ENCODE measurements at regions not wholly inside any gene's neighbourhood (a gene's known extent, or its start where the extent isn't known, plus 50 kb on each side); places are given as distances from the start of the nearest gene placed in this dataset.

DNA sequence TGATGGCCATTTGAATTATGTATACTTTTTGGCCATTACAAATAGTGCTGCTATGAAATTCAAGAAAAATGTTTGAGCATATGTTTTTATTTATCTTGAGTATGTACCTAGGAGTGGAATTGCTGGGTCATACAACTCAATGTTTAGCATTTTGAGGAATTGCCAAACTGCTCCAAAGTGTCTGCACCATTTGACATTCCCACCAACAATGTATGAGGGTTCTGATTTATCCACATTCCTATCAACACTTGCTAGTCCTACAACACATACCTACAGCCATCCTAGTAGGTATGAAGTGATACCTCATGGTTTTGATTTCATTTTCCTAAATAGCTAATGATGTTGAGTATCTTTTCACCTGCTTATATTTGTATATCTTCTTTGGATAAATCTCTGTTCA is 165.5 kb downstream of the NOC3L start:
- H3K4me3 ChIP-seq (ENCODE audit: low read depth, low read length): no peak overlapping the region
- DNase-seq (ENCODE audit: low read depth): no peak
- TF ChIP-seq, protein P1, sequence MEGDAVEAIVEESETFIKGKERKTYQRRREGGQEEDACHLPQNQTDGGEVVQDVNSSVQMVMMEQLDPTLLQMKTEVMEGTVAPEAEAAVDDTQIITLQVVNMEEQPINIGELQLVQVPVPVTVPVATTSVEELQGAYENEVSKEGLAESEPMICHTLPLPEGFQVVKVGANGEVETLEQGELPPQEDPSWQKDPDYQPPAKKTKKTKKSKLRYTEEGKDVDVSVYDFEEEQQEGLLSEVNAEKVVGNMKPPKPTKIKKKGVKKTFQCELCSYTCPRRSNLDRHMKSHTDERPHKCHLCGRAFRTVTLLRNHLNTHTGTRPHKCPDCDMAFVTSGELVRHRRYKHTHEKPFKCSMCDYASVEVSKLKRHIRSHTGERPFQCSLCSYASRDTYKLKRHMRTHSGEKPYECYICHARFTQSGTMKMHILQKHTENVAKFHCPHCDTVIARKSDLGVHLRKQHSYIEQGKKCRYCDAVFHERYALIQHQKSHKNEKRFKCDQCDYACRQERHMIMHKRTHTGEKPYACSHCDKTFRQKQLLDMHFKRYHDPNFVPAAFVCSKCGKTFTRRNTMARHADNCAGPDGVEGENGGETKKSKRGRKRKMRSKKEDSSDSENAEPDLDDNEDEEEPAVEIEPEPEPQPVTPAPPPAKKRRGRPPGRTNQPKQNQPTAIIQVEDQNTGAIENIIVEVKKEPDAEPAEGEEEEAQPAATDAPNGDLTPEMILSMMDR (conservative IDR thresholded peaks at IDR 0.05; ENCODE audit: low read depth, low read length): no peak

DNA sequence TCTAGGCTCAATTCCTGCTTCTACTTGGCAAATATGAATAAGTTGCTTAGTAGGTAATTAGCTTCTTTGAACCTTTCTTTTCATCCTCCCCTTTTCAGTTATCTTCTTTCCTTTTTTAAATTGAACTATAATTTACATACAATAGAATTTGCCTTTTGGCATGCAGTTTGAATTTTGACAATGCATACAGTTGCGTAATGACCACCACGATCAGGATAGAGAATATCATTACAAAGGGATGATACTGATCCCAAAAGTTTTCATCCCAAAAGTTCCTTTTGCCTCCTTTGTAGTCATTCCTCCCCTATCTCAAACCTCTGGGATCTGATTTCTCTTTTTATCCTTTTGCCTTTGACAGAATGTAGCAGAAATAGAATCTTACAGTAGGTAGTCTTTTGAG is 164.4 kb downstream of the NOC3L start:
- no peak for DNase-seq (ENCODE audit: low read depth)
- TF ChIP-seq, protein P1 (conservative IDR thresholded peaks at IDR 0.05; ENCODE audit: low read depth, low read length): no peak
- no peak overlapping the region for H3K4me3 ChIP-seq (ENCODE audit: low read depth, low read length)

DNA sequence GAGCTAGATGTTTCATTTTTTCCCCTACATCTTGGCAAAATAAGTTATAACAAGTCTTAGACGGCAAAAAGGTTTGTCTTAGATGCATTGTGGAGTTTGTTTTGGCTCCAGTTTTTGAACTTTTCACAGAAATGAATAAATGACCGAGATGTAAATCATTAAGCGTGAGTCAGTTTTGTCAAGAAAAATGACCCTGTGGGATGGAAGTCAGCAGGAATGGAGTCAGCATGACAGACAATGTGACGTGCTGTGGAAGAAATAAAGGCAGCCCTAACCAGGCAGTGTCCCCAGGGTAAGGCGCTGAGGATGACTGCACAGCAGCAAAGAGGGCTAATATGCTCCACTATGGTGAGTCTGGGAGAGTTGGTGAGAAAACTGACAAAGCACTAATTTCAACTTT is 163.2 kb downstream of the NOC3L start:
- TF ChIP-seq, protein P1 (conservative IDR thresholded peaks at IDR 0.05; ENCODE audit: low read depth, low read length): no peak
- DNase-seq (ENCODE audit: low read depth): peak; percentile 16
- no peak overlapping the region for H3K4me3 ChIP-seq (ENCODE audit: low read depth, low read length)

DNA sequence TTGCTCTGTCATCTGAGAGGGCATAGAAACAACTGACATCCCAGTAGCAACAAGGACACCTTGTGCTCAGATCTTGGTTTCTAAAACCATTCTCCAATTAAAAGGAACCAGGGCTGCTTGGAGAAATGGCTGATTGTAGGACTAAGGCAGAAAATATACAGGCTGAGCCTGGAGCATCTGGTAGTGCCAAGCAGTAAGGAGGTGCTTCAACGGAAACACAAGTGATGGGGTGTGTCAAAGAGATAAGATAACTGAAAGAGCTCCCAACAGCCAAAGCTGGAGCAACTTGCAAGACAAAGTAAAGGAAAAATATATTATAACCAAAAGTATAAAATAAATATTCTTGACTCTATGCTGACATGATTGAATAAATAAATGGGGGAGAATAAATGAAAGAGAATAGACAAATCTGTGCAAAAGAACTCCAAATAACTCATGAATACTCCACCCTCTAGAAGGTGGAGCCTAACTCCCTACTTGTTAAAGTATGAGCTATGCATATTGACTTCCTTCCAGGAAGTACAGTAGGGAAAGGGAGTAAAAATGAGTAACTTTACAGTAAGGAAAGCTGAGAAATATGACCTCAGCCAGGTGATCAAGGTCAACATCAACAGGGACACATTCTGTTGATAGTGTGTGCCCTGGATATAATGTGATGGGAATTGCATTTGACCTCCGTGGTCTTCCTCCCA is 162.4 kb downstream of the NOC3L start:
- TF ChIP-seq, protein P1 (conservative IDR thresholded peaks at IDR 0.05; ENCODE audit: low read depth, low read length): no peak
- H3K4me3 ChIP-seq (ENCODE audit: low read depth, low read length): no peak overlapping the region
- no peak for DNase-seq (ENCODE audit: low read depth)

DNA sequence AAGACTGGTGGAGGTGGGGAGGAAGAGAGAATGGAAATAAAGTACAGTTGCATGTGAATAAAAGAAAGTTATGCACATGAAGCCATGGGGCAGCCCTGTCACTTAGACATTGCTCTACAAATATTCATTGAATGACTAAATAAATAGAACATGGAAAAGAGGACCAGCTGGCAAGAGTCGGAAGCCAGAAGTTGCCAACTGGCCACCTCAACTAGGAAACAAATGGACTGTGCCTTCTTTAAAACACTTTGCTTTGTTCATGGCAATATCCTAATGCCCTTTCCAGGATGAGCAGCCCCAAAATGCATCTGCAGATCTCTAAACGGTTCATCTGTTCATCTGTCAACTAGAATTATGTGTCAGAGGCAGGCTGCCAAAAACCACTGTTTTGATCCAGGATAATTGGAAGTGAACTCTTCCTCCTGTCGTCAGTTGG is 157.3 kb downstream of the NOC3L start:
- TF ChIP-seq, protein P1 (conservative IDR thresholded peaks at IDR 0.05; ENCODE audit: low read depth, low read length): no peak
- H3K4me3 ChIP-seq (ENCODE audit: low read depth, low read length): no peak overlapping the region
- DNase-seq (ENCODE audit: low read depth): no peak

DNA sequence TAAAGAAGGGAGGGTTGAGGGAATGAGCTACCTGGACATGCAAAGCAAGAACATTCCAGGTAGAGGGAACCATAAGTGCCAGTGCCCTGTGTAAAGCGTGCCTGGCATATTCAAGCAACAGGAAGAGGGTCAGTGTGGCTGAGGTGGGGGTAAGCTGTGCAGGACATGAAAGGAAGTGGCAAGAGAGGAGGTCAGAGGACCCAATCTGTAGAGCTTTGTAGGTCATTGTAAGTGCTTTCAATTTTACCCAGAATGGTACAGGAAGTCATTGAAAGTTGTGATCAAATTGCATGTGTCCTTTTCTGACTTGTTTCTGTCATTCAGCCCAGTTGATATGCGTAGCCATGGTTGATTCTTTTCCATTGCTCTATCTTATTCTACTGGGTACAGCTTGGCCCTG is 156.6 kb downstream of the NOC3L start:
- no peak overlapping the region for H3K4me3 ChIP-seq (ENCODE audit: low read depth, low read length)
- TF ChIP-seq, protein P1 (conservative IDR thresholded peaks at IDR 0.05; ENCODE audit: low read depth, low read length): no peak
- no peak for DNase-seq (ENCODE audit: low read depth)

DNA sequence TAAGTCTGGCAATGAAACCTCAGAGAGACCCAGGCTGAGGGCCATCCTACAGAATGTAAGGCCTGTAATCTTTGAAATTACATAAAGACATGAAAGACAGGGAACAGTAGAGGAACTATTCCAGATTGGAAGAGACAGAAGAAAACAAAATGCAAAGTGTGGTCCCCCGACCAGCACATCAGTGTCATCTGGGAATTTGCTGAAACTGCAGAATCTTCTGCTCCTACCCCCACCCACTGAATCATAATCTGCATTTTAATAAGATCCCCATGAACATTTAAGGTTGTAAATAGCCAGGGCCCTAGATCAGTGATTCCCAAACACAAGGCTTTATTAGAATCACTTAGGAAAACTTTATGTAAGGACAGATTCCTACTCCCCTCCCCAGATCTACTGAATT is 154.4 kb downstream of the NOC3L start:
- TF ChIP-seq, protein P1 (conservative IDR thresholded peaks at IDR 0.05; ENCODE audit: low read depth, low read length): no peak
- H3K4me3 ChIP-seq (ENCODE audit: low read depth, low read length): no peak overlapping the region
- no peak for DNase-seq (ENCODE audit: low read depth)
